Liver (tissue), 8 donors: ENCODE measurements at regions not wholly inside any gene's neighbourhood (a gene's known extent, or its start where the extent isn't known, plus 50 kb on each side); places are given as distances from the start of the nearest gene placed in this dataset.

ENCODE experiments used
- DNase-seq: peaks from one replicate; pipeline ENCODE4 v3.0.0-alpha.2; 2017; ENCODE audit warnings: low spot score
- H3K27ac ChIP-seq, 2 donors: one replicate each; pipeline ENCODE4 v1.7.0; 2013; ENCODE audit warnings: inconsistent platforms in 2 of 2, low read length in 2 of 2, control low read depth in 1 of 2, low read depth in 1 of 2, mild to moderate bottlenecking in 1 of 2
- H3K27me3 ChIP-seq, 4 donors: one replicate each; pipeline versions ENCODE4 v1.6.1 to v1.7.0; 2013; ENCODE audit warnings: low read length in 3 of 4, inconsistent platforms in 1 of 4, mild to moderate bottlenecking in 1 of 4, moderate library complexity in 1 of 4; ENCODE audit not compliant: control insufficient read depth in 4 of 4, insufficient read depth in 4 of 4
- H3K36me3 ChIP-seq, 4 donors: one replicate each; pipeline versions ENCODE4 v1.6.1 to v1.7.0; 2013; ENCODE audit warnings: low read length in 3 of 4, mild to moderate bottlenecking in 3 of 4, low read depth in 1 of 4, moderate library complexity in 1 of 4; ENCODE audit not compliant: control insufficient read depth in 4 of 4, insufficient read depth in 3 of 4
- H3K4me1 ChIP-seq, 4 donors: one replicate each; pipeline versions ENCODE4 v1.6.1 to v1.7.0; 2013; ENCODE audit warnings: low read length in 3 of 4, mild to moderate bottlenecking in 3 of 4, moderate library complexity in 1 of 4; ENCODE audit not compliant: control insufficient read depth in 4 of 4, insufficient read depth in 4 of 4
- H3K4me3 ChIP-seq, 3 donors: one replicate each; pipeline versions ENCODE4 v1.6.1 to v1.7.0; 2013; ENCODE audit warnings: low read length in 3 of 3, control low read depth in 1 of 3, low read depth in 1 of 3, mild to moderate bottlenecking in 1 of 3
- H3K9ac ChIP-seq, 2 donors: one replicate each; pipeline ENCODE4 v1.7.0; 2013; ENCODE audit warnings: low read length in 2 of 2, mild to moderate bottlenecking in 2 of 2, moderate library complexity in 2 of 2, control low read depth in 1 of 2, low read depth in 1 of 2
- H3K9me3 ChIP-seq, 4 donors: one replicate each; pipeline versions ENCODE4 v1.6.1 to v1.7.0; 2013; ENCODE audit warnings: low read length in 3 of 4; ENCODE audit not compliant: control insufficient read depth in 4 of 4
- ATF3 ChIP-seq: IDR thresholded peaks from 2 replicates; pipeline ENCODE4 v1.6.1; 2016; ENCODE audit warnings: antibody characterized with exemption
- EGR1 ChIP-seq, 2 donors: IDR thresholded peaks; 2 replicates each; pipeline ENCODE4 v1.6.1; 2016 to 2018; ENCODE audit warnings: antibody characterized with exemption in 2 of 2, low read depth in 2 of 2
- FOXA1 ChIP-seq: IDR thresholded peaks from 2 replicates; pipeline ENCODE4 v1.6.1; 2016; ENCODE audit warnings: antibody characterized with exemption
- GABPA ChIP-seq, 2 donors: IDR thresholded peaks in 1 of 2; conservative IDR thresholded peaks in 1 of 2; 2 replicates each; pipeline ENCODE4 v1.6.1; 2016; ENCODE audit warnings: antibody characterized with exemption in 2 of 2, mild to moderate bottlenecking in 1 of 2, moderate library complexity in 1 of 2
- HNF4A ChIP-seq, 2 donors: conservative IDR thresholded peaks; 2 replicates each; pipeline ENCODE4 v1.6.1; 2016; ENCODE audit warnings: antibody characterized with exemption in 2 of 2, mild to moderate bottlenecking in 2 of 2
- HNF4G ChIP-seq: IDR thresholded peaks from 2 replicates; pipeline ENCODE4 v1.6.1; 2016; ENCODE audit warnings: antibody characterized with exemption
- JUND ChIP-seq, 2 donors: IDR thresholded peaks; 2 replicates each; pipeline ENCODE4 v1.6.1; 2016; ENCODE audit warnings: antibody characterized with exemption in 2 of 2
- NR2F2 ChIP-seq: IDR thresholded peaks from 2 replicates; pipeline ENCODE4 v1.6.1; 2016; ENCODE audit warnings: antibody characterized with exemption
- RAD21 ChIP-seq, 2 donors: IDR thresholded peaks; 2 replicates each; pipeline ENCODE4 v1.6.1; 2016; ENCODE audit warnings: antibody characterized with exemption in 2 of 2, mild to moderate bottlenecking in 2 of 2
- REST ChIP-seq: IDR thresholded peaks from 2 replicates; pipeline ENCODE4 v1.6.1; 2016; ENCODE audit warnings: antibody characterized with exemption, mild to moderate bottlenecking
- RXRA ChIP-seq, 2 donors: IDR thresholded peaks; 2 replicates each; pipeline ENCODE4 v1.6.1; 2017 to 2018; ENCODE audit warnings: antibody characterized with exemption in 2 of 2, mild to moderate bottlenecking in 1 of 2
- TAF1 ChIP-seq: conservative IDR thresholded peaks from 2 replicates; pipeline ENCODE4 v1.6.1; 2016; ENCODE audit warnings: antibody characterized with exemption, mild to moderate bottlenecking
- YY1 ChIP-seq: IDR thresholded peaks from 2 replicates; pipeline ENCODE4 v1.6.1; 2016; ENCODE audit warnings: antibody characterized with exemption, mild to moderate bottlenecking
- WGBS: extraction: QIAGEN DNeasy Blood & Tissue Kit; methylation state at CpG from one replicate; pipeline ENCODE4 v1.1.7; 2013; 5-methylcytosine and 5-hydroxymethylcytosine counted together
- TF ChIP-seq, protein P1 (sequence below): fragments of 150-350 bp; IDR thresholded peaks from 2 replicates; pipeline ENCODE4 v1.5.1; 2017; ENCODE audit warnings: improper control_type of control experiment, low read depth, low read length; ENCODE audit not compliant: missing input control
- TF ChIP-seq, protein P2 (sequence below): IDR thresholded peaks from 2 replicates; pipeline ENCODE4 v1.6.1; 2016; ENCODE audit warnings: antibody characterized with exemption
- donor health status: healthy.
- donor health status: healthy.
- donor health status: healthy.
- donor health status: healthy.
- donor health status: healthy.

DNA sequence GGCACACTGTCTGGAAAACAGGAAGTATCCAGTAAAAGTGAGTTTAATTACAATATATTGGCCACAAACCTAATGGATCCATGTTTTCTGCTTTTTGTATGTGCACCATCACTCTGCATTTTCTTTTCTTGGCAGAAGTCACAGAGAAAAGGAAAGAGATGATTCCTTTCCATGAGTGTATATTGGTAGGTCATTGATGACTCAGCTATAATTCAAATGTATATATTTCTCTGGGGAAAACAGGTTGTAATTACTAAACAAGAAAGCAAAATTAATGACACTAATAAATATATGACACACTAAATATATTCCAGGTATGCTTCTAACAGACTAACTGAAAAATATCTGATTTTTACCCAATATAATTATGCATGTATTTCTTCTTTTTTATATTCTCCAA lies 105.9 kb upstream of the PCDH15 start (continued):
- TF ChIP-seq, protein P1, sequence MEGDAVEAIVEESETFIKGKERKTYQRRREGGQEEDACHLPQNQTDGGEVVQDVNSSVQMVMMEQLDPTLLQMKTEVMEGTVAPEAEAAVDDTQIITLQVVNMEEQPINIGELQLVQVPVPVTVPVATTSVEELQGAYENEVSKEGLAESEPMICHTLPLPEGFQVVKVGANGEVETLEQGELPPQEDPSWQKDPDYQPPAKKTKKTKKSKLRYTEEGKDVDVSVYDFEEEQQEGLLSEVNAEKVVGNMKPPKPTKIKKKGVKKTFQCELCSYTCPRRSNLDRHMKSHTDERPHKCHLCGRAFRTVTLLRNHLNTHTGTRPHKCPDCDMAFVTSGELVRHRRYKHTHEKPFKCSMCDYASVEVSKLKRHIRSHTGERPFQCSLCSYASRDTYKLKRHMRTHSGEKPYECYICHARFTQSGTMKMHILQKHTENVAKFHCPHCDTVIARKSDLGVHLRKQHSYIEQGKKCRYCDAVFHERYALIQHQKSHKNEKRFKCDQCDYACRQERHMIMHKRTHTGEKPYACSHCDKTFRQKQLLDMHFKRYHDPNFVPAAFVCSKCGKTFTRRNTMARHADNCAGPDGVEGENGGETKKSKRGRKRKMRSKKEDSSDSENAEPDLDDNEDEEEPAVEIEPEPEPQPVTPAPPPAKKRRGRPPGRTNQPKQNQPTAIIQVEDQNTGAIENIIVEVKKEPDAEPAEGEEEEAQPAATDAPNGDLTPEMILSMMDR, result no peak
- no peak for TF ChIP-seq EGR1 (IDR thresholded peaks at IDR 0.05; ENCODE audit: low read depth in 2 of 2)

GRCh38 chr10:54905578-54906192 lies 104.7 kb upstream of the PCDH15 start:
- Histone ChIP-seq H3K9me3 (no peaks in the 10 kb centered on the region), H3K9ac (no peak overlapping the region), H3K36me3 (no peaks in the 10 kb centered on the region), H3K27me3 (no peaks in the 10 kb centered on the region), H3K4me1 (no peaks in the 10 kb centered on the region), H3K4me3 (no peak overlapping the region), H3K27ac (no peak overlapping the region)
- no peak for DNase-seq
- TF ChIP-seq YY1 (no peak), HNF4A (conservative IDR thresholded peaks at IDR 0.05) (no peak), HNF4G (no peak)
- WGBS, result 64% methylated on average over 2 of the region's 2 CpGs

DNA sequence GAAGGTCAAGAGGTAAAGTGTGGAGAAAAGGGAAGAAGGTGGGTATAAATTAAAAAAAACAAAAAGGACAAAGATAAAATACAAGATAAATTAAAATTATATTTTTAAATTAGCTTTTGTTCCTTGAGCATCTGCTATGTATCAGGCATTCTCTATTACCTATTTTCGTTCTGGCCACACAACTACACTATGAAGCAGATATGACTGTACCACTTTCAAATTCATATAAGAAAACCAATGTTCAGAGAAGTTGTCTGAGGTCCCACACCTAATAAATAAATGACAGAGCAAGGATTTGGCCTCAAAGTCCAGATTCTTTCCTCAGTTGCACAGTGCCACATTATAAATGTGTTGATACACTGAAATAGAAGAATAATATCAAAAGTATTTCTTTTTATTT lies 103.8 kb upstream of the PCDH15 start:
- no peaks in the 10 kb centered on the region for H3K27me3 ChIP-seq
- no peak overlapping the region for H3K27ac ChIP-seq
- no peak overlapping the region for H3K4me3 ChIP-seq
- no peaks in the 10 kb centered on the region for H3K36me3 ChIP-seq
- no peaks in the 10 kb centered on the region for H3K9me3 ChIP-seq
- TF ChIP-seq RXRA (IDR thresholded peaks at IDR 0.05) (no peak), YY1 (no peak), RAD21 (IDR thresholded peaks at IDR 0.05) (no peak), EGR1 (IDR thresholded peaks at IDR 0.05; ENCODE audit: low read depth in 2 of 2) (no peak), TAF1 (no peak), REST (no peak), FOXA1 (no peak), HNF4G (no peak), HNF4A (conservative IDR thresholded peaks at IDR 0.05) (no peak), NR2F2 (no peak), ATF3 (no peak), GABPA (IDR thresholded peaks at IDR 0.05 in 1 of 2, conservative IDR thresholded peaks at IDR 0.05 in 1 of 2) (no peak), JUND (IDR thresholded peaks at IDR 0.05) (no peak)
- TF ChIP-seq, protein P1, result no peak
- TF ChIP-seq, protein P2, sequence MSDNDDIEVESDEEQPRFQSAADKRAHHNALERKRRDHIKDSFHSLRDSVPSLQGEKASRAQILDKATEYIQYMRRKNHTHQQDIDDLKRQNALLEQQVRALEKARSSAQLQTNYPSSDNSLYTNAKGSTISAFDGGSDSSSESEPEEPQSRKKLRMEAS, result no peak
- H3K4me1 ChIP-seq, result no peaks in the 10 kb centered on the region
- WGBS, result 38% methylated on average over 1 of the region's 1 CpG
- H3K9ac ChIP-seq, result no peak overlapping the region
- DNase-seq, result no peak
